NOMO-1 (cell line): ENCODE measurements at regions not wholly inside any gene's neighbourhood (a gene's known extent, or its start where the extent isn't known, plus 50 kb on each side); places are given as distances from the start of the nearest gene placed in this dataset.
"Not testable (repeated sequence)": the region's sequence is repeated elsewhere in the genome, so short reads cannot be mapped to it uniquely, and the experiment has no call there.

ENCODE experiments used
- DNase-seq, 2 experiments: peaks; one replicate each; lab custom pipeline; 2025; ENCODE audit not compliant: unreplicated experiment in 2 of 2; lab: John Stamatoyannopoulos, UW

DNA sequence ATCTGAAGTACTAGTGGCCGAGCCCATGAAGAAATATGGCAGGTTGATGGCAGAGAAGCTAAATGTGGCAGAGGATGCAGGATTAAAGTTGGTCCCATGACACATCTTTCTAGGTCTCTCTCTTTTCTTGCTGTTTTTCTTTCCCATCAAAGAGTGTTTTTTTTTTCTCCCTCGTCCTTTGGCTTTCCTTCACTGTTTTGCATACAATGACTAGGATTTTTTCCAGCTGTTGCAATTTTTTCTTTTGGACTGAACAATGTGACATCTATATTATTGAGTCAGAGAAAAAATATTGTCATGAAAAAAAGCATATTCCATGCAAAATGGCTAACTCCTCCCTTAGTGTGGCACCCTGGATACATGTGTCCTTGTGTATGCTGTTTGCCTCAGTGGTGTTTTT lies 939.5 kb upstream of the FANCL start:
- no peak for DNase-seq

DNA sequence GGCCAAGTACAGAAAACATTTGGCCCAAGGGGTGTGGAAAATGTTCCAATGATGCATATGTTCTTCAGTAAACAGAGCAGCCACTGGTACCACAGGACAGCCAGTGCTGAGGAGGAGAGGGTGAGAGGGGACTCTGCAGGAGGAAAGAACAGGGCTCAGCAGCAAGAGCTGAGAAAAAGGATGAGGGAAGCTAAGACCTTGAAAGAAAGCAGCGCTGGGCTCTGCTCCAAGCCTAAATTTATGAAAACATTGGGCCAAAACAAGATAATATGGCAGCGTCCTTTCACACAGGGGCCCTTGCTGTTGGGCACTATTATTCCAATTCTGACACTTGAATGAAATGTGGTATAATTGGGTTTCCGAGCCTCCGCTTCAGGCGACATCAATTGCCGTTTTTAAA lies 939.0 kb upstream of the FANCL start:
- DNase-seq: no peak

DNA sequence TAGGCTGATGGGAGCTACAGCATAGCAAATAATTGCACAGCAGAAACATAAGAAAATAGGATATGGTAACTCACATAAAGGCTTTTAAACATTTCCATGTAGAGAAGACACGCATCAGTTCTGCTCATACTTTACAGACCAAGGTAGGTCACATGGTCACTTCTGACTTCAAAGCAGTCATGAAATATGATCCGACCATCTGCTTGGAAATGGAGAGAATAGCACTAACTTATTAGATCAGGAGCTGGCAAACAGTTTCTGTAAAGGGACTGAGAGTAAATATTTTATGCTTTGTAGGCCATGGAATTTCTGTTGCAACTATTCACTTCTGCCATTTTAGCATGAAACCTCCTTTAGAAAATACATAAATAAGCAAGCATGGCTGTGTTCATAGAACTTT lies 936.6 kb upstream of the FANCL start:
- no peak for DNase-seq

DNA sequence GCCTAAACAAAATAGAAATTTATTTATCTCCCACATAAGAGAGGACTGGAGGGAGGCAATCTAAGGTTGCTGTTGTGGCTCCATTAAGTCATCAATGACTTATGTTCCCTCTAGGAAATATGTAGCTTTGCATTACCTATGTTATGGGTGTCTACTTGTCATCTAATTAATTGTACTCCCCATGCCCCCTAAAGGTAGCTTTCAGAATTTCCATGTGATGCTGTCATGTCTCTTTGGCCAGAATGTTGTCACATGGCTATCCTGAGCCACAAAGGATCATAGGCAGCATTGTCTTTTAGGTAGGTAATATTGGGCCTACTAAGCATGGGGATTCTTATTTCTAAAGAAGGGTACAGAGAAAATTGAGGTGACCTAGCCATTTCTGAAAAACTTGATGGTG lies 935.6 kb upstream of the FANCL start:
- DNase-seq: no peak

DNA sequence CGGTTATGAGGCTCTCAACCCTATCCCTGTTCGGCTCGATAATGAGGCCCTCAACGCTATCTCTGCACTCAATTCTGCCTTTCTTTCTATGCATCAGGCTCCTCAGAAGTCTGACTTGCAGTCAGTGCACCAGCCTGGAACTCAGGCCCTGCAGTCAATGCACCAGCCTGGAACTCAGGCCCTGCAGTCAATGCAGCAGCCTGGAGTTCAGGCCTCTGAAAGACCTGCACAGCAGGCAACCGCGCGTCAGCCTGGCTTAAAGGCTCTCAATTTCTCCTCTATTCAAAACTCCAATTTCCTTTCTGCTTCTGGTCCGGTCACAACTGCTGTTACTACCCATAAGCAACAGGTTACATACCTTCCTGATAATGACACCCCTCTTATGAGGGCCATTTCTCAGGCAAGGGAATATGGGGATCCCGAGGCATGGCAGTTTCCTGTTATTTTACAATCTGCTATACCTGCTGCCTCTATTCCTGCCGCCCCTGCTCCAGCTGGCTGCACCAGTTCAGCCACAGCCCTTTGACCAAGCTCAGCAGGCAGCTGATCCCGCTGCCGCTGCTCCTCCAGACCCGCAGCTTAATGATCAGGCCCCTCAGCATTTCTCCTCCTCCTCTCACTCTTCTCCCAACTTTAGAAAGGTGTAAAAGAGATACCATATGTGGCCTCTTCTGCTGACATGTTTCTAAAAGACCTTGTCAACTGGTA lies 933.6 kb upstream of the FANCL start:
- DNase-seq: no peak

DNA sequence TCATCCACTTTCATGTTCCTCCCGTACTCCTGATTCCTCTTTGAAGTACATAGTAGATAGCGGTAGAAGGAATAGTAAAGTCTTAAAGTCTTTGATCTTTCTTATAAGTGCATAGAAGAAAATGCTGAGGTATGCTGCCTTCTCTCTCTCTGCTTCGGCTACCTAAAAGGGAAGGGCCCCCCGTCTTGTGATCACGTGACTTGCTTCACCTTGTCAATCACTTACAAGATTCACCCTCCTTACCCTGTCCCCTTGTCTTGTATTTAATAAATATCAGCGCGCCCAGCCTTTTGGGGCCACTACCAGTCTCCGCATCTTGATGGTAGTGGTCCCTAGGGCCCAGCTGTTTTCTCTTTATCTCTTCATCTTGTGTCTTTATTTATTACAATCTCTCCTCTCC lies 932.2 kb upstream of the FANCL start:
- DNase-seq: no peak

DNA sequence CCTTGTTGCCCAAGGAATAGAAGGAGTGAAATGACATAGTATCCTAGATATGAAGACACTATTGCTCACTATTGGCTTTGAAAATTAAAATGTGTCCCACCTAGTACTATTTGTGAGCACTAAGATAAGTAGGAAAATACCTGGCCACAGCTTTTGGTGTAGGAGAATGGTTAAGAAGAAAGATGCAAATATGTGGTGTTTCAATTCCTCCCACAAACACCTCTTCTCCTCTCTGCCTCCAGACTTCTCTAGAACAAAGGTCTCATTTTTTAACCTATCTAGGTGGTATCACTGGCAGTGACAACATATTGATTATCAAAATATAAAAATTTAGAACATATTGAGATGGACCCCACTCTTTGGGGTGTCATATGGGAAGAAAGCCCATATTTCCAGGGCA lies 929.9 kb upstream of the FANCL start:
- no peak for DNase-seq

DNA sequence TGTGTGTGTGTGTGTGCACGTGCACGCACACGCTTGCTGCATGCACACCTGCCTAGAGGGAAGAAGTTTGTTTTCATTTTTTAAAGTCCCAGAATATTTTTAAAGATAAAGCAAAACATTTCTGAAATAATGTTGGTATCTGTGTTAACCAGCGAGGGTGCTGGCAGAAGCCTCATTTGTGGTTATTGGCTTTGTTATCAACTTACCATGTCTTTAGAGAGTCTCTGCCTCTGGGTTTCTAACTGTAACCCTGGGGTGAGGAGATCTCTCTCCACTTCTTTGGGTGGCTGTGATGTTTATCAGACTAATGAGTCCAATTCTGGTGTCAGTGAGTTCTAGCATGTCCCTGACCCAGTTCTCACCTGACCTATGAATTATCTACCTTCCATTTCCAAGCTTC lies 927.6 kb upstream of the FANCL start:
- no peak for DNase-seq

DNA sequence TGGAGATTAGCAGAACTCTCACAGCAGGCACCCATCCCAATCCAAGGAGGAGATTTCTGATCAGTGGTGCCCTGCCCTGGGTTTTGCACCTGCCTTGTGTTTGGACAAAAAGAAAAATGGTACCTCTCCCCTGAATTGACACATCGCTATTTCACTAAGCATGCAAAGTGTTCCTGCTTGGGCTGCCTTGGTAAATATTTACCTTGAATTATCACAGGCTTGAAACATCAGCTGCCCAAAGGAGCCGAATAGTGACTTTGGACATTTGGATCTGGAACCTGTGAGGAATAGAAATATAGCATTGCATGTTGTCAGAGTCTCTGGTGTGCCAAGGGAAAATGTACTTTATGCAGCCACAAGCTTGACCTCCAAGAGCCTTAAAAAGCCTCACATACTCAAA lies 926.4 kb upstream of the FANCL start:
- DNase-seq: no peak

DNA sequence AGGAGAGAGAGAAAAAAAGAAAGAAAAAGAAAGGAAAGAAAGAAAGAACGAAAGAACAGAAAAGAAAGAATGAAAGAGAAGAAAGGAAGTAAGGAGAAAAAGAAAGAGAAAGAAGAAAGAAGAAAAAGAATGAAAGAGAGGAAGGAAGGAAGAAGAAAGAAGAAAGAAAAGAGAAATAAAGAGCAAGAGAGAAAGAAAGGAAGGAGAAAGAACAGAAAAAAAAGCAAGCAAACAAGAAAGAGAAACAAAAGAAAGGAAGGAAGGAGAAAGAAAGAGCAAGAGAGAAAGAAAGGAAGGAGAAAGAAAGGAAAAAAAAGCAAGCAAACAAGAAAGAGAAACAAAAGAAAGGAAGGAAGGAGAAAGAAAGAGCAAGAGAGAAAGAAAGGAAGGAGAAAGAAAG lies 916.8 kb upstream of the FANCL start:
- not testable (repeated sequence) for DNase-seq

DNA sequence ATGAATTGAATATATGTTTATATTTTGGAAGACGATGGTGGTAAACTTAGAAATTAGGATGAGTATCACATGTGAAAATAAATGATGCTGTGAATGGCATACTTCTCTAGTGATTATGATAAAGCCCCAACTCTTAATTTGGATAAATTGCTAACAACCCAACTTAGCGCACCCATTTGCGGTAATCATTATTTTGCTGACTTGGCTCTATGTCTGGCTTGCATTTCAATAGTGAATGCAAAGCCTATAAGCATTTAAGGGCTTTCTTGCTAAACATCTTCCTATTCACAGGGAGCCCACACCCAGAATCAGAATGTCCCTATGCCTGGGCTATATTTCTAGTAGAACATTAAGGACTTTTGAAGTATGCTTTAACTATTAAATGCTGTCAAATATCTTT lies 910.7 kb upstream of the FANCL start:
- DNase-seq: no peak

DNA sequence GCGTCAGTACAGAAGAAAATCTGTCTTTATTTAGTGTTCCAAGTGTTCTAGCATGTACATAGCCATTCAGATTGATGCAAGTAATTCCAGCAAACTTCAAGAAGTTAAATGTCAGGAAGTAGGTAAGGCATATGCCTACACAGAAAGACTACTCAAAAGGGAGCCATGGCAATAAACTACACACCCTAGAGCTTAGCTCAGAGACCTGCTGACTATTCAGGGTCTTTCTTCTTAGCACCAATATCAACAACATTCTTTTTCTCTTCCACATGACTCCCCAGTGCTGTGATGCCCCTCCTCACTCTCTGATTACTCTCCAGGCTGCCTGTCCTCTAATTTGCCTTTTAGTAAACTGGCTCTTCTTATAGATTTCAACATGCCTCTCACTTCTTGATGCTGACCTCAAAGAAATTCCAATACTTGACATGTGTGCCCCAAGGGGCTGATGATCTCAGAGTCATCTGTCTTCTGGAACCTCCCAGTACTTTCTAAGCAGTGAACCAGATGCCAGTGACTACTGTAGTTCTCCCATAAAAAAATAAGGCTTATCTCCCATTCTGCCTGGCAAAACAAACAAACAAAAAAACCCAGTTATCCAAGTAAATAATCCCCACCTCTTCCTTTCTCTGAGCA lies 909.2 kb upstream of the FANCL start:
- no peak for DNase-seq

DNA sequence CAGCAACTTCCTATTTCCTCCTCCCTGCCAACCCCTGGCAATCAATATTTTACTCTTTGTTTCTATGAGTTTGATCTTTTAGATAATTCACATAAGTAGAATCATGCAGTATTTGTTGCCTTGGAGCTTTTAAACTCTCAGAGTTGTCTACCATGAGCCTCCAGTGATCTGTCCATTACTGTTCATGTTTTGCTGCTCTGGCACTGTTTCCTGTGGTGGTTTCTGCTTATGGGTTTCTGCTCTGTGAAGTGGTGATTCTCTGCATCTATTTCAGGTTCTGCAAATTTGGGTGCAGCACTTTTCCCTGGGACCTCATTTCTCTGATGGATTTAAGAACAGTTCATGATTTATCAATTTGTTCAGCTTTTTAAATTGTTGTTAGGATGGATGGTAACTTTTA lies 908.1 kb upstream of the FANCL start:
- no peak for DNase-seq

DNA sequence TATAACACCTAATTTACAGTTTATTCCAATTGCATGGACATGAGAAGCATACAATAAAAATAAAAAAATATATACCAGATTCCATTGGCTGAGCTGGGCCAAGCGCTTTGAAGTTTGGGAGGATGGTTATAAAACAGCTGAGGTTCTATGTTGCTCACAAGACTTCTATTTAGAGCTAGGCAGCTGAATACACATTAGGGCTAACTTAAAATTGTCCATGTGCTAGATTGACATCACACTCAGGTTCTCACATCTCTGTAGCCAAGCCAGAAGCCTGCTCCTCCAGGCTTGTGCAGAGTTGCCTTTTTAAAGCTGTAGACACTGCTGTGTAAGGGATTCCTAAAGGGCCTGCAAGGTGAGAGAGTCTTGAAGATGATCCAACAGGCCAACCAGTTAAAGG lies 871.1 kb upstream of the FANCL start:
- no peak for DNase-seq

DNA sequence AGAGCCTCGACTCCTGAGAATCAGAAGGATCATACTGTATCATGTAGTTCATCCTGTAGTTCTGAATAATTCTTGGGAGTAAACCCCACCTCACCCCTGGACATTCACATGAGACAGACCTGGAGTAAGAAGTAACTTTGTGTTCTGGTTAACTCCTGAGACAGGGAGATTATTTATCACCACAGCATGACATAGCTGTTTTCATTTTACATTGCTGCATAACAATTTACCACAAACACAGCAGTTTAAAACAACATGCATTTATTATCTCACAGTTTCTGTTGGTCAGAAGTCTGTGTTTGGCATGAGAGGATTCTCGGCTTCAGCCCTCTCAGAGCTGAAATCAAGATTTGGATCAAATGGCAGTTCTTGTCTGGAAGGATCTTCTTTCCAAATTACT lies 855.8 kb upstream of the FANCL start:
- DNase-seq: no peak

DNA sequence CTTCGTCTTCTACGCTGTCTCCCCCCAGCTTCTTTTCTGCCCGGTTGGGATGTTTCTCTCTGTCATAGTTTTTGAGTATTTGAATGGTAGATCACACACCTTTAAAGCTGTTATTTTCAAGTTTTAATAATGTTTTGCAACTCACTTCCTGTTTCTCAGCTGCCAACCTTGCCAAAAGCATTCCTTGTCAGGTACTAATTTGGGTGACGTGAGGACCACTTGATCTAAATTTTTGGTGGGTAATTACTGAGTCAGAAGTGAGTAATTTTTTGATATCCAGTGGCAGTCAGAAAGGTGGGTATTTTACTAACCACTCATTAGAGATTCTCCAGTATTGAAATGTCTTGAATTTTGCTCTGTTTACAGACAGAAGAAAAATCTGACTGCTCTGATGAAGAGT lies 852.4 kb upstream of the FANCL start:
- no peak for DNase-seq

DNA sequence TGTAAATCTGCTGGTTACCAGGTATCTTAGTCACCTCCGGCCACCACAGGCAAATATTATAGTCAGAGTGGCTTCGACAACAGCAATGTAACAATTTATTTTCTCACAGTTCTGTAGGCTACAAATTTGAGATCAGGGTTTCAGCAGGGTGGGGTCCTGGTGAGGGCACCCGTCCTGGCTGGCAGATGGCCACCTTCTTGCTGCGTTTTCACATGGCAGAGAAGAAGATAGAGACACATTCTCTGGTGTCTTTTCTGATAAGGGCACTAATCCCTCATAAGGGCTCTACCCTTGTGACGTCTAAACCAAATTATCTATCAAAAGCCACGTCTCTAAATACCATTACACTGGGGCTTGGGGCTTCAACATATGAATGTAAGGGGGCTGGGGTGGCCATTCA lies 843.2 kb upstream of the FANCL start:
- no peak for DNase-seq

DNA sequence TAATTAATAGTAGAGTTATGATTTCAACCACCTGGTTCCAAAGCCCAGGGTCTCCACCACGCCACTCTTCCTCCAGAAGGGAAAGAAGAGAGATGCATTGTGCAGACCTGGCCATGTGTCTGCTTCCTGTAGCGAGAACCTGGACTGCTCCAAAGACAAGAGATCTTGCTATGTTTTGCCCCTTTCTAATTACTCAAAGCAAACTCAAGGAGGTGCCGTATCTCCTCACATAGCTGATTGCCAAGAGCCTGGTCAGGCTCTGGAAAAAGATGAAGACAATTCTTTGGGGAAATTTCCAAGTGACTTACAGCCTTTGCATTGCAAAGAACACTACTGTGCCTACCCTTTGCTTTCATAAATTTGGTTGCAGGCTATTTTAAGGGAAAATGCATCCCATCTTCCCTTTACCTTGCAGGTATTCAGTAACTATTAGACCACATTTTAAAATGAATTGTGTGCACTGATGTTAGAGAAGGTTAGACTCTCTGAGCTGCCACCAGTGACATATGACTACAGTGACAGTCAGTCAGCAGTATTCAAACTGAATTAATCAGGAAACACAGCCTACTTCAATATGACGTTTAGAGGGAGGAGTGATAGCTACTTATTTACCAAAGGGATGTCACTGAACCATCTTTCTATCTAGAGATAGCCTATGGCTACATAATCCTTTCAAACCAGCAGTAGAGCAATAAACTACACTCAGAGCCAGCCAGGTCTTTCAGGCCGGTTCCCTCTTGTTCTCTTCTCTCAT lies 842.1 kb upstream of the FANCL start:
- no peak for DNase-seq

DNA sequence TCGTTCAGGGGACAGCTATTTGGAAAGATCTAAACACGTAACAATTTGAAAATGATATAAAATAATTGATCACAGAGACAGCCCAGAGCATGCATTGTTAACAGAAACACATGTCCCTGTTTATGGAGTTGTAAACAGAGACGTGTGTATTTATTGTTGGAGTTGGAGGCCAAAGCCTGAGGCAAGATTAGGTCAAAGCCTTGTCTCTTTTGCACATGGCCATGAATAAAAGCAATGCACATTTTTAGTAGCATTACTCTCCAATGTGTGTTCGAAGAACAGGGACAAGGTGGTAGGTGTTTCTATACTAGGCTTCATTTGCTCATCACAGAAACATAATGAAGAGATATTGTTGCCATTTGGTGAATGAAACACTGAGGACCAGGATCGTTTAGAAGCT lies 841.5 kb upstream of the FANCL start:
- DNase-seq: no peak

DNA sequence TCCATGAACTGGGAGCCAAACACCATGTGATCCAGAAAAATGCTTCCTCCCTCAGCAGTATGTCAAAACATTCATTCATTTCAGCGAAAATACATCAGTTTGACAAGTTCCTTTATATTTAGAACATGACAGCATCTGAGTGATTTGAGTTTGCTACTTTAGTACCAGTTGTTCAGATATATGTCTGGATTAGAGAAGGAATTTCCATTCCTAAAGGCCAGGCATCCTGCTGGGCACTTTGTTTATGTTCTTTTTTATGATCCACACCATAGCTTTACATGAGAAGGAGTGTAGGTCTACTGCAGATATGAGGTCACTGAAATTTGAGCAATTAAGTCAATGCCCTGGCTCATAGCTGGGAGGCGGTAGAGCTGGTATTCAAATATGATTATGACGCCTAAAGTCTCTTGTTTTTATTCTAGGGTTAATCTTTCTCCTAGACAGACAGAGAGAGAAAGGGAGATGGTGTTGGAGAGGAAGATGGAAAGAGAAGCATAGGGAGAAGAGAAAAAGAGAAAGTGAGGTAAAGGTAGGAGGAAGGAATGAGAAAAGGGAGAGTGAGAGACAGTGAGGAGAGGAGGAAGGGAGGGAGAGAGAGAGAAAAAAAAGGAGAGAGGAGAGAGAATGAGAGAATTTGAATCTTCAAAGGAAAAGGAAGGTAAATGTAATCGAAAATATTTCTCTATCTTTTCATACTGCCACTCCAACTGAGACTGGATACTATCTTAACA lies 839.5 kb upstream of the FANCL start:
- no peak for DNase-seq

DNA sequence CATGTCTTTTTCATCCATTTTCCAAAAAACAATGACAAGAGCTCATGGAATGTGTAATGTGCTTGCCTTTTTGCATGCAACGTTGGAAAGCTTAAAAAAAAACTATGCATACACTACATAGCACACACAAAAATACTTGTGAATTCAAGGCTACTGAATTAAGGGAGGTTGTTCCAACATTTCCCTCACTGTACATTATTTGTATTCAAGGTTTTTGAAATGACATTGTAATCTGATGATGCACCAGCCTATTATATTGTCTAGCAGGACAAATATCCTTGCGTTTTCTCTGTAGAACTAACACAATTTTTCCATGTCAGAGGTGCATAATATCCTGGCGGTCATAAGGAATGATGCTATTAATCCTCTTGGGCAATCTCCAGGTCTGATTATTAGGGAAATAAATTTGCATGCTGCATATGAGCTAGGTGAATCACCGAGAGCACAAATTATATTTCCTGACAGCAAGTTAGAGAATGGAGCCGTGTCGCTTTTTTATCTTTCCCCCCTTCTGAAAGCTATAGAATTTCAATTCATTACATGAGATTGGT lies 836.9 kb upstream of the FANCL start:
- no peak for DNase-seq
